Tibial artery (tissue), 4 donors: ENCODE measurements at regions not wholly inside any gene's neighbourhood (a gene's known extent, or its start where the extent isn't known, plus 50 kb on each side); places are given as distances from the start of the nearest gene placed in this dataset.

ENCODE experiments used
- DNase-seq, 2 donors: peaks; one replicate each; pipeline ENCODE4 v3.0.0-alpha.2; 2019
- H3K27ac ChIP-seq, 2 donors: fragments of 200-600 bp; sonication (generic) in 1 of 2; 1 replicate in 1 of 2; 2 replicates in 1 of 2; pipeline ENCODE4 v1.5.1; 2018 to 2019; ENCODE audit warnings: mild to moderate bottlenecking in 1 of 2
- H3K27me3 ChIP-seq, 2 donors: fragments of 200-600 bp; sonication (generic) in 1 of 2; one replicate each; pipeline versions ENCODE4 v1.5.1 to v1.6.0; 2016 to 2019
- H3K36me3 ChIP-seq, 3 donors: fragments of 200-600 bp; sonication (generic) in 2 of 3; one replicate each; pipeline ENCODE4 v1.5.1; 2016 to 2019; ENCODE audit warnings: mild to moderate bottlenecking in 2 of 3
- H3K4me1 ChIP-seq, 4 donors: fragments of 200-600 bp; sonication (generic) in 2 of 4; 1 replicate in 3 of 4; 2 replicates in 1 of 4; pipeline ENCODE4 v1.5.1; 2016 to 2019
- H3K4me3 ChIP-seq, 2 donors: fragments of 200-600 bp; sonication (generic) in 1 of 2; 1 replicate in 1 of 2; 2 replicates in 1 of 2; pipeline ENCODE4 v1.5.1; 2018 to 2019; ENCODE audit warnings: mild to moderate bottlenecking in 2 of 2
- H3K9me3 ChIP-seq, 3 donors: fragments of 200-600 bp; sonication (generic) in 1 of 3; one replicate each; pipeline ENCODE4 v1.5.1; 2016 to 2019
- CTCF ChIP-seq, 2 experiments: fragments of 200-600 bp in 1 of 2; fragments of 450-650 bp in 1 of 2; IDR thresholded peaks; one replicate each; pipeline ENCODE4 v1.5.1; 2017 to 2019; ENCODE audit warnings: antibody characterized with exemption in 2 of 2, mild to moderate bottlenecking in 1 of 2, moderate library complexity in 1 of 2
- intact Hi-C: fragments of 100-400 bp; cut with DNase I; formaldehyde crosslinking; loops from one replicate; pipeline ENCODE4 v1.15.0; 2023; ENCODE audit warnings: low total_unique reads

- intact Hi-C loops, result no loop called here
- no peaks in the 10 kb centered on the region for H3K27me3 ChIP-seq
These were observed 1224.4 kb upstream of the LRRTM1 start for GRCh38 chr2:81528852-81529480.

GRCh38 chr2:81523344-81523743 lies 1218.8 kb upstream of the LRRTM1 start:
- no peaks in the 10 kb centered on the region for H3K4me1 ChIP-seq
- no peak overlapping the region for H3K4me3 ChIP-seq
- H3K27ac ChIP-seq, result no peak overlapping the region
- intact Hi-C loops, result no loop called here
- TF ChIP-seq CTCF (IDR thresholded peaks at IDR 0.05), result no peak
- H3K36me3 ChIP-seq, result no peaks in the 10 kb centered on the region
- H3K27me3 ChIP-seq, result no peaks in the 10 kb centered on the region
- no peak for DNase-seq
- H3K9me3 ChIP-seq, result no peaks in the 10 kb centered on the region

More at GRCh38 chr2:81528852-81529480, 1224.4 kb upstream of the LRRTM1 start:
- Histone ChIP-seq H3K36me3 (no peaks in the 10 kb centered on the region), H3K4me3 (no peak overlapping the region), H3K27ac (no peak overlapping the region), H3K4me1 (no peaks in the 10 kb centered on the region), H3K9me3 (no peaks in the 10 kb centered on the region)
- DNase-seq, result no peak
- no peak for TF ChIP-seq CTCF (IDR thresholded peaks at IDR 0.05)

GRCh38 chr2:81513328-81513727 lies 1208.8 kb upstream of the LRRTM1 start:
- no peak overlapping the region for H3K27ac ChIP-seq
- H3K36me3 ChIP-seq, result no peaks in the 10 kb centered on the region
- intact Hi-C loops, result no loop called here
- no peak overlapping the region for H3K4me3 ChIP-seq
- no peaks in the 10 kb centered on the region for H3K4me1 ChIP-seq
- no peaks in the 10 kb centered on the region for H3K9me3 ChIP-seq
- no peaks in the 10 kb centered on the region for H3K27me3 ChIP-seq
- TF ChIP-seq CTCF (IDR thresholded peaks at IDR 0.05), result no peak
- no peak for DNase-seq

- H3K4me3 ChIP-seq, result no peak overlapping the region
- no peaks in the 10 kb centered on the region for H3K9me3 ChIP-seq
- TF ChIP-seq CTCF (IDR thresholded peaks at IDR 0.05), result no peak
- H3K36me3 ChIP-seq, result no peaks in the 10 kb centered on the region
- intact Hi-C loops, result no loop called here
- H3K27ac ChIP-seq, result no peak overlapping the region
- no peaks in the 10 kb centered on the region for H3K27me3 ChIP-seq
- DNase-seq, result no peak
- no peaks in the 10 kb centered on the region for H3K4me1 ChIP-seq
These were observed 1201.0 kb upstream of the LRRTM1 start for GRCh38 chr2:81505586-81505985.

GRCh38 chr2:81495556-81495955 lies 1191.0 kb upstream of the LRRTM1 start:
- intact Hi-C loops, result no loop called here
- Histone ChIP-seq H3K4me3 (no peak overlapping the region), H3K27ac (no peak overlapping the region), H3K27me3 (no peaks in the 10 kb centered on the region), H3K36me3 (no peaks in the 10 kb centered on the region), H3K4me1 (no peaks in the 10 kb centered on the region), H3K9me3 (no peaks in the 10 kb centered on the region)
- DNase-seq, result no peak
- TF ChIP-seq CTCF (IDR thresholded peaks at IDR 0.05), result no peak

GRCh38 chr2:81483254-81483653 lies 1178.7 kb upstream of the LRRTM1 start:
- Histone ChIP-seq H3K4me3 (no peak overlapping the region), H3K27ac (no peak overlapping the region), H3K27me3 (no peaks in the 10 kb centered on the region), H3K9me3 (peaks cover 0 to 10% (median 0%) of the 10 kb centered on the region in 3 donors), H3K36me3 (no peaks in the 10 kb centered on the region), H3K4me1 (no peaks in the 10 kb centered on the region)
- no peak for TF ChIP-seq CTCF (IDR thresholded peaks at IDR 0.05)
- no peak for DNase-seq
- intact Hi-C loops, result no loop called here
